GM12864 (cell line): ENCODE measurements at regions not wholly inside any gene's neighbourhood (a gene's known extent, or its start where the extent isn't known, plus 50 kb on each side); places are given as distances from the start of the nearest gene placed in this dataset.

Source experiments
- DNase-seq: peaks from one replicate; pipeline ENCODE4 v3.0.0-alpha.2; 2011; ENCODE audit warnings: low read depth
- H3K4me3 ChIP-seq: 2 replicates; pipeline ENCODE4 v1.5.1; 2011; ENCODE audit warnings: mild to moderate bottlenecking, low read depth, low read length, control low read depth
- TF ChIP-seq, protein P1 (sequence below): IDR thresholded peaks from 2 replicates; pipeline ENCODE4 v1.5.1; 2011; ENCODE audit warnings: low read depth, mild to moderate bottlenecking, moderate library complexity, low read length, control low read depth, inconsistent platforms; ENCODE audit errors: missing control alignments

DNA sequence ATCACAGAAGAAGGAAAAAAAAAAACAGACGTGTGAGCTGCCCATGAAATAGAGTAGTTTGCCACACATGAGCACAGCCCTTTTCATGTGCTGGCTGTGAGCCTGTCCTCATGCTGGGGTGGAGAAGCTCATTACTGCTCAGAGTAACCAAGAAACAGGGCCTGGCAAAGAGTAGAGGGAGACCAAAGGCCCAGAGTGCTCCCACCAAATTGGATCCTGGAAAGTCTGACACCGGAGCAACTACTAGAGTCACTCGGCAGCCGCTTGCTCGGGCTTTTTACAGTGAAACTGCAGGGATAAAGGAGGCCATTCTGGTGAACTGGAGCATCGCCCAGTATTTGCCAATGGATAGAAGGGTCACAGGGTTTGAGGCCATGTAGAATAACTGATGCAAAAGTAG, 64.4 kb upstream of the BARHL2 start:
- TF ChIP-seq, protein P1, sequence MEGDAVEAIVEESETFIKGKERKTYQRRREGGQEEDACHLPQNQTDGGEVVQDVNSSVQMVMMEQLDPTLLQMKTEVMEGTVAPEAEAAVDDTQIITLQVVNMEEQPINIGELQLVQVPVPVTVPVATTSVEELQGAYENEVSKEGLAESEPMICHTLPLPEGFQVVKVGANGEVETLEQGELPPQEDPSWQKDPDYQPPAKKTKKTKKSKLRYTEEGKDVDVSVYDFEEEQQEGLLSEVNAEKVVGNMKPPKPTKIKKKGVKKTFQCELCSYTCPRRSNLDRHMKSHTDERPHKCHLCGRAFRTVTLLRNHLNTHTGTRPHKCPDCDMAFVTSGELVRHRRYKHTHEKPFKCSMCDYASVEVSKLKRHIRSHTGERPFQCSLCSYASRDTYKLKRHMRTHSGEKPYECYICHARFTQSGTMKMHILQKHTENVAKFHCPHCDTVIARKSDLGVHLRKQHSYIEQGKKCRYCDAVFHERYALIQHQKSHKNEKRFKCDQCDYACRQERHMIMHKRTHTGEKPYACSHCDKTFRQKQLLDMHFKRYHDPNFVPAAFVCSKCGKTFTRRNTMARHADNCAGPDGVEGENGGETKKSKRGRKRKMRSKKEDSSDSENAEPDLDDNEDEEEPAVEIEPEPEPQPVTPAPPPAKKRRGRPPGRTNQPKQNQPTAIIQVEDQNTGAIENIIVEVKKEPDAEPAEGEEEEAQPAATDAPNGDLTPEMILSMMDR, result no peak
- no peak for DNase-seq
- no peak overlapping the region for H3K4me3 ChIP-seq

DNA sequence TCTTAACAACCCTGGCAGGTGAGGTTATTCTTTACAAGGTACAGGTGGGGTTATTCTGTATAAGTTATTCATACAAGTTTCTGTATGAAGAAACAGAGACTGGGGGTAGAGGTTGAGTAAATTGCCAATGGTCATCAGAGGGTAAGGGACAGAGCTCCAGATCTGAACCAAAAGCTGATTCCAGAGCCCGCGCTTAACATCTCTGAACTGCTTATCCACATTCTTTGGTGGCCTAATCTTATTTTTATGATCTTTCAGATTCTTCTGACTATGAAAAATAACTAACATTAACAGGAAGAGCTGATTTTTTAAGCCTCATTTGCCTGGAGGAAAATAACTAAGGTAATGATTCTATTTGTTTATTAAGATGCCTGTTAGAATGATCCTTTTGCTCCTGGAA, 63.9 kb upstream of the BARHL2 start:
- H3K4me3 ChIP-seq, result no peak overlapping the region
- TF ChIP-seq, protein P1, result no peak
- DNase-seq, result no peak

DNA sequence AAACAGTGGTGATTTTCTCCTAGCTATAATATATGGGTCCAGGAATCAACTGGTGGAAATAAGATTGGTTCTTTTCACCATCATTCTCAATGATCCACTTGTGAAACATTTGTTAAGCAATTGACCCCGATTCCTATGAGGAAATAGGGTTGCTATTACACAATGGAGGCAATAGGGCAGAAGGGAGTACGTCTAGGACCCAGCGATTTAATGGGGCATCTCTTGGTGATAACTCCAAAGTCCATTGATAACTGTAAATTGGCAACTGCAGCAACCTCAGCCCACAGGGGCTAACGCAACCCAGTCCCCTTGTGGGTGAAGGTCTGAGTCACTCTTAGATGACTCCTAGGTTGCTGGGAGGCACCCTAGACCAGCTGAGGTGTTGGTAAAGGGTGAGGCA, 62.5 kb upstream of the BARHL2 start:
- DNase-seq, result no peak
- no peak overlapping the region for H3K4me3 ChIP-seq
- TF ChIP-seq, protein P1, result no peak

GRCh38 chr1:90778486-90778885, 61.4 kb upstream of the BARHL2 start:
- no peak for DNase-seq
- TF ChIP-seq, protein P1, result no peak
- H3K4me3 ChIP-seq, result no peak overlapping the region

GRCh38 chr1:90773812-90774211, 56.7 kb upstream of the BARHL2 start:
- DNase-seq, result no peak
- H3K4me3 ChIP-seq, result no peak overlapping the region
- TF ChIP-seq, protein P1, result no peak

DNA sequence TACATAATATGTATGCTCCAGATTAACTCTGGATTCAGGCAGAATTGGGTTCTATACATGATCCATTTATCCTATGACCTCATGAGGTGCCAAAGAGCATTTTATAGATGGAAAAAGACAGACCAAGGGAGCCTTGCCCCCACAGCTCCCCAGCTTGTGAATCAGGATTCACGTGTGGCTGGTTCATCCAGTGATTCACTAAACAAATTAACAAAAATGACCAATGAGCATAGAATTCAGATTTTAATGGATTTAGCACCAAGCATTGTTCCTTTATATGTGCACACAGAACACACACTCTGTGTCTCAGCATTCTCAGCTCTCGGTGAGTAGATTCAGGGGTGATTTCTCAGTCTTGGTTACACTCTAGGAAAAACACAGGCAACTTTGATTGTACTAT, 51.7 kb upstream of the BARHL2 start:
- no peak for DNase-seq
- TF ChIP-seq, protein P1, result no peak
- no peak overlapping the region for H3K4me3 ChIP-seq

GRCh38 chr1:90768098-90768497, 51.0 kb upstream of the BARHL2 start:
- TF ChIP-seq, protein P1, result no peak
- H3K4me3 ChIP-seq, result no peak overlapping the region
- no peak for DNase-seq
